A549 (cell line): ENCODE measurements at regions not wholly inside any gene's neighbourhood (a gene's known extent, or its start where the extent isn't known, plus 50 kb on each side); places are given as distances from the start of the nearest gene placed in this dataset.
"Not testable (repeated sequence)": the region's sequence is repeated elsewhere in the genome, so short reads cannot be mapped to it uniquely, and the experiment has no call there.

Experiments
- ATAC-seq, 2 experiments: fragments of 200-7000 bp in 1 of 2; fragments of >200 bp in 1 of 2; cut with Nextera tagmentation in 1 of 2; cut with Tn5 transposase in 1 of 2; 3 replicates each; pipeline versions ENCODE4 v1.8.0 to v1.9.1; 2018 to 2020; ENCODE audit warnings: mild to moderate bottlenecking in 1 of 2, moderate library complexity in 1 of 2
- CTCF ChIA-PET: fragments of 300-600 bp; sonication (Branson Sonifier 250); formaldehyde crosslinking; extraction: SDS; loops from one replicate; lab custom pipeline; 2021; ENCODE audit warnings: antibody characterized with exemption, inconsistent platforms; lab: Yijun Ruan, JAX
- POLR2A ChIA-PET: fragments of 350-600 bp; formaldehyde crosslinking; extraction: SDS; loops from one replicate; lab custom pipeline; 2021; ENCODE audit warnings: antibody characterized with exemption, inconsistent platforms; lab: Yijun Ruan, JAX
- DNase-seq, 2 experiments: peaks; one replicate each; pipeline versions ENCODE4 v3.0.0 to v3.0.0-alpha.2; 2011 to 2016; ENCODE audit warnings: low read depth in 1 of 2, low spot score in 1 of 2
- FAIRE-seq: peaks from 2 replicates; lab custom pipeline; 2011; peaks lifted over from hg19 to GRCh38; lab: Jason Lieb, UNC
- H3K27ac ChIP-seq, 2 experiments: fragments of >200 bp; sonication (Bioruptor Twin); formaldehyde crosslinking; 3 replicates each; pipeline ENCODE4 v1.5.1; 2016 to 2017
- H3K4me1 ChIP-seq: fragments of >200 bp; sonication (Bioruptor Twin); formaldehyde crosslinking; 3 replicates; pipeline ENCODE4 v1.6.1; 2016
- H3K4me2 ChIP-seq: fragments of >200 bp; sonication (Bioruptor Twin); formaldehyde crosslinking; 3 replicates; pipeline ENCODE4 v1.6.1; 2016
- H3K4me3 ChIP-seq: fragments of >200 bp; sonication (Bioruptor Twin); formaldehyde crosslinking; 3 replicates; pipeline ENCODE4 v1.5.1; 2016
- H3K9me3 ChIP-seq: fragments of >200 bp; sonication (Bioruptor Twin); formaldehyde crosslinking; 3 replicates; pipeline ENCODE4 v1.6.1; 2016
- BHLHE40 ChIP-seq: IDR thresholded peaks from 2 replicates; pipeline ENCODE4 v1.6.1; 2012; ENCODE audit warnings: low read depth, low read length, inconsistent platforms
- CHD4 ChIP-seq: fragments of 200-600 bp; sonication (generic); IDR thresholded peaks from 2 replicates; pipeline ENCODE4 v1.6.1; 2016; ENCODE audit warnings: antibody characterized with exemption, mild to moderate bottlenecking, borderline replicate concordance
- CTCF ChIP-seq: fragments of >200 bp; sonication (Bioruptor Twin); formaldehyde crosslinking; IDR thresholded peaks from 3 replicates; pipeline ENCODE4 v1.5.1; 2016
- EHF ChIP-seq: fragments of 250-450 bp; sonication (Bioruptor Pico); IDR thresholded peaks from 2 replicates; pipeline ENCODE4 v1.5.0; 2020; ENCODE audit warnings: mild to moderate bottlenecking
- HES2 ChIP-seq: fragments of >200 bp; sonication (Bioruptor Twin); formaldehyde crosslinking; IDR thresholded peaks from 2 replicates; pipeline ENCODE4 v1.6.1; 2016
- KDM5A ChIP-seq: fragments of 200-600 bp; sonication (generic); IDR thresholded peaks from 2 replicates; pipeline ENCODE4 v1.6.1; 2016; ENCODE audit warnings: antibody characterized with exemption, mild to moderate bottlenecking
- NFE2L2 ChIP-seq: fragments of 150-350 bp; conservative IDR thresholded peaks from 2 replicates; pipeline ENCODE4 v1.6.1; 2014; ENCODE audit warnings: low read length
- PHF8 ChIP-seq: fragments of 200-600 bp; sonication (generic); IDR thresholded peaks from 2 replicates; pipeline ENCODE4 v1.6.1; 2016; ENCODE audit warnings: low read depth, mild to moderate bottlenecking, antibody characterized with exemption, moderate library complexity, borderline replicate concordance
- POLR2AphosphoS2 ChIP-seq: conservative IDR thresholded peaks from 2 replicates; pipeline ENCODE4 v1.6.1; 2012; ENCODE audit warnings: low read length, improper control_type of control experiment, inconsistent platforms
- RNF2 ChIP-seq: fragments of 200-600 bp; sonication (generic); IDR thresholded peaks from 2 replicates; pipeline ENCODE4 v1.6.1; 2016; ENCODE audit warnings: low read depth, mild to moderate bottlenecking, antibody characterized with exemption, moderate library complexity, borderline replicate concordance
- SMC3 ChIP-seq: fragments of >200 bp; sonication (Bioruptor Twin); formaldehyde crosslinking; IDR thresholded peaks from 3 replicates; pipeline ENCODE4 v1.6.1; 2018; ENCODE audit warnings: inconsistent platforms
- TFCP2L1 ChIP-seq: fragments of 250-450 bp; sonication (Bioruptor Pico); IDR thresholded peaks from 2 replicates; pipeline ENCODE4 v1.5.0; 2021; ENCODE audit warnings: mild to moderate bottlenecking
- WGBS: methylation state at CpG from one replicate; pipeline ENCODE4 v1.1.6; 2017; ENCODE audit errors: missing lambda C conversion rate; 5-methylcytosine and 5-hydroxymethylcytosine counted together

GRCh38 chr6:7021301-7021700 is 86.5 kb upstream of the RREB1 start (continued):
- TF ChIP-seq RNF2 = no peak

- FAIRE-seq = no peak
- no peak for TF ChIP-seq POLR2AphosphoS2
- TF ChIP-seq, all 56 proteins: peak for 0
- Histone ChIP-seq H3K4me3 (no peak overlapping the region), H3K4me1 (no peaks in the 10 kb centered on the region), H3K9me3 (no peaks in the 10 kb centered on the region), H3K27ac (no peak overlapping the region), H3K4me2 (no peak overlapping the region)
- 55% methylated on average over 4 of the region's 4 CpGs for WGBS
- DNase-seq (no peak), ATAC-seq (no peak)
- ChIA-PET CTCF (no interaction called here), POLR2A (no interaction called here)
Observed at GRCh38 chr6:7025861-7026260, 81.9 kb upstream of the RREB1 start.

GRCh38 chr6:7028963-7029362 is 78.8 kb upstream of the RREB1 start:
- POLR2A ChIA-PET, CTCF ChIA-PET, FAIRE-seq, DNase-seq, H3K9me3 ChIP-seq, H3K27ac ChIP-seq, H3K4me3 ChIP-seq, H3K4me1 ChIP-seq, ATAC-seq, H3K4me2 ChIP-seq: not testable (repeated sequence)

GRCh38 chr6:7030968-7031367 is 76.8 kb upstream of the RREB1 start:
- H3K4me1 ChIP-seq, H3K4me2 ChIP-seq, H3K4me3 ChIP-seq, CTCF ChIA-PET, H3K27ac ChIP-seq, DNase-seq, FAIRE-seq, ATAC-seq, POLR2A ChIA-PET, H3K9me3 ChIP-seq: not testable (repeated sequence)
- WGBS = 35% methylated on average over 4 of the region's 4 CpGs

- DNase-seq (no peak), ATAC-seq (no peak), FAIRE-seq (no peak)
- ChIA-PET CTCF (interaction anchor here (0.7 kb wide), 1 partner anchor 1837 kb away, joined by 3 read pairs; no protein-coding TSS in a partner anchor), POLR2A (no interaction called here)
- Histone ChIP-seq H3K4me3 (no peak overlapping the region), H3K4me1 (no peaks in the 10 kb centered on the region), H3K9me3 (no peaks in the 10 kb centered on the region), H3K4me2 (no peak overlapping the region), H3K27ac (no peak overlapping the region)
- 86% methylated on average over 5 of the region's 5 CpGs for WGBS
- TF ChIP-seq NFE2L2 = no peak
- no peak for TF ChIP-seq CHD4
- TF ChIP-seq BHLHE40 = no peak
- TF ChIP-seq PHF8 = no peak
- TF ChIP-seq KDM5A = no peak
- no peak for TF ChIP-seq HES2
- no peak for TF ChIP-seq TFCP2L1 (CRISPR knock-in tag)
Observed at GRCh38 chr6:7033202-7033601, 74.6 kb upstream of the RREB1 start.

GRCh38 chr6:7034055-7034454 is 73.7 kb upstream of the RREB1 start:
- H3K27ac ChIP-seq = no peak overlapping the region
- no peak for ATAC-seq
- POLR2A ChIA-PET = no interaction called here
- H3K4me3 ChIP-seq = no peak overlapping the region
- H3K9me3 ChIP-seq = no peaks in the 10 kb centered on the region
- TF ChIP-seq CTCF (no peak), SMC3 (no peak), EHF (no peak)
- TF ChIP-seq, all 56 proteins: peak for 0
- FAIRE-seq (no peak), DNase-seq (no peak)
- Histone ChIP-seq H3K4me1 (no peaks in the 10 kb centered on the region), H3K4me2 (no peak overlapping the region)
- 71% methylated on average over 1 of the region's 1 CpG for WGBS
- CTCF ChIA-PET = no interaction called here
